ENCODE measurements at regions not wholly inside any gene's neighbourhood (a gene's known extent, or its start where the extent isn't known, plus 50 kb on each side); places are given as distances from the start of the nearest gene placed in this dataset.

GRCh38 chr6:141048451-141048850 lies 1084.3 kb upstream of the GJE1 start:
- TF ChIP-seq CTCF (IDR thresholded peaks at IDR 0.05 in 4 of 5, conservative IDR thresholded peaks at IDR 0.05 in 1 of 5) (no peak), POLR2A (IDR thresholded peaks at IDR 0.05) (no peak)
